ENCODE measurements at regions not wholly inside any gene's neighbourhood (a gene's known extent, or its start where the extent isn't known, plus 50 kb on each side); places are given as distances from the start of the nearest gene placed in this dataset.

DNA sequence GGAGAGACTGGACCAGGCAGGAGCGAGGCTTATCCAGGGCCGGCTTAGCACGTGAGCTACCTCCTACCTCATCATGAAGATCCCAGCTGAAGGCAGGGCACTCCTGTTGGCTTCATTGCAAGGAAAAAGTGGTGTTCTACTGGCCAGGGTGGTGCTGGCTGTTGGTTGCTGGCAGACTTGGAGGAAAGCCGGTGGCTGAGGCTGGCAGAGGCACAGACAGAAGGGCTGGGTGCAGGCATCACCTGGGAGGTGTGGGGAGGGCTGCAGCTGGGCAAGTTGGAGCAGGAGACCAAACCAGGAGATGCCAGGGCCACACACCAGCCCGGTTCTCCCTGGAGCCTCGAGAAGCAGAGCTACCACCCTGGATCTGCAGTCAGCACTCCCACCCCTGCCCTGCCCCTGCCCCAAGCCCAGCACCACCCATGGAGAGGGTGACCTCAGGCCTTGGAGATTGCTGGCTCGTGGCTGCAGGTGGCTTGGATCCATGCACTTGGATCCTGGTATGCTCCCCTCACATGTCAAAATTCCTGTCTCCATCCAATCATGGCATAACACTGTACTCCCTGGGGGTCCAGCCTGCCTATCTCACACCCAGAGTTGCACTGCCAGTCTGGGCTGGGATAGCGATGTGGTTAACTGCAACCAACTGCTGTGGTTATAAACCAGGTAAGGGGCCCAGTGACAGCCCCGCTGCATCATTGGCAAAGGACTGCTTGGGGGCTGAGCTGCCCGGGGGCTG, 49.7 kb downstream of the GLI2 start:
- ATAC-seq (no peak), DNase-seq (no peak)
- intact Hi-C loops (cut with micrococcal nuclease): no loop called here

DNA sequence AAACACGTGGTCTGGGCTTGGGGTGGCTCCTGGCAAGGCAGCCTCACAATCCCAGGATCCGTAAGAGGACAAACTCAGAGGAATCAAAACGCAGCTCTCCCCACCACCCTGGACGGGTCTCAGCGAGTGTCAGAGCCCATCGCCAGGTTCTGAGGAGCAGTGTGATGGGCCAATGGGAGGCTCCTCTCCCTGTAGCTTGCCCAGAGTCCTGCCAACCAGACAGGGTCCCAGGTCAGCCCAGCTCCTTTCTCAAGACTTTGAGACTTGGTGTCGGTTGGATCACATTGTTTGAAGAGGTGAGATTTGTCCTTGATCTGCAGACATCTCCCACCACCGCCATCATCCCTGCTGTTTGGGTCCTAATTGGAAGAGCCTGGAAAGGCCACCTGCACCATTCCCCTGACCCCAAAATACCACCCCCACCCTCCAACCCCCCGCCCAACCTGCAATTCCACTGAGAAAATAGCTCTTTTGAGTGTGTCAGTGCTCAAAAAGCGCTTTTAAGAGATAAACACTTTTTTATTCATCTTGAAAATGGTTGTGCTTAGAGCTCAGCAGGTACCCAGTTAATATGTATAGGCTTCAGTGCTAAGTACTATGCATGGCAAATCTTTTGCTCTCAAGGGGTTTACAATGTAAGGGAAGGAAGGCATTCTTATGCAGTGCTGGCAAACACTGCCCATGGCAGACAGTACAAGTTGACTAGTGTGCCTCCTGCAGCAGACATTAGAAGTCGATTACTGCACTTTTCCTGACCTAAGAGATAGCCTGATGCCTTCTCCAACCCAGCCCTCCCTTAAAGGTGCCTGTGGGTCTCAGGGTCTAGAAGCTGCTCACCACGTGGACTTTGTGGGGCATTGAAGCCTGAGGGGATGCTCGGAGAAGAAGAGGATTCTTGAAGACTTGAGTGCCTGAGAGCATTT, 50.6 kb downstream of the GLI2 start:
- DNase-seq (no peak), ATAC-seq (no peak)
- intact Hi-C loops (cut with micrococcal nuclease): no loop called here

- no peak for ATAC-seq
- intact Hi-C loops (cut with micrococcal nuclease): no loop called here
- DNase-seq: no peak
Observed at GRCh38 chr2:120787111-120787821, 51.6 kb downstream of the GLI2 start.

DNA sequence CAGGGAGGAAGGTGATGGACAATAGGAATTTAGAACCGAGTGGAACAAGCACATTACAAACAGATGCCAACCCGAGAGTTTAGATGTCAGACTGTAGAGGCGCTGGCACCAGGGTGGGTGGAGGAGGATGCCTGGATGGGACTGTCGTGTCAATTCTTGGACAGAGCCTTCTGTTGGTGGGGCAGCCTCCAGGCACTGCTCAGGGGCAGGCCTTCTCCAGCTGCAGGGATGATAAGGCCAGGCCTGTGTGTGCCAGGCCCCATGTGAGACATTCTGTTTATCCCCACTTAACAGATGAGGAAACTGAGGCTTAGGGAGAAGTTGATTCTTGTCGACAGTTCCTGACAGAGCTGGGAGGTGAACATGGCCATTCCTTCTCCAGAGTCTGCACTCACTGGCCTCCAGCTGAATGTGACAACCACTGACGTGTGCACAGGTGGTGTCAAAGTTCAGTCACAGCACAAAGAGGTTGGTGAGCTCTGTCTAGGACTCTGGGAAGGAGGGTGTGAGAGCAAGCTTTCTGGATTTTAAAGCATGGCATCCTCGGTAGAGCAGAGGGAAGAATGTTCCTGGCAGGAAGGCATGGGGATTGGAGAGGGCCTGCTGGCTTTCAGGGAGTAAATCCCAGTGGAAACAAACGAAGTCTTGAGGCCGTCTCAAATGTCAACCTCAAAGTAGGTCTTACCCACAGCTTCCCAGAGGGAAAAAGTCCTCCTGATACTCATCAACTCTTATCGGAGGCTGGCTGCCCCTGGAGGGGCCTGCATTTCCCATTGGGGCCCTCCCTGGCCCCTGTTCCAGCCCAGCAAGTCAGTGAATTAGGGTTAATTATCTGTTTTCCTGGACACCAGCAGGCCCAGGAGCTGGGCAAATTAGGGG, 52.4 kb downstream of the GLI2 start:
- no peak for DNase-seq
- intact Hi-C loops (cut with micrococcal nuclease): no loop called here
- no peak for ATAC-seq

DNA sequence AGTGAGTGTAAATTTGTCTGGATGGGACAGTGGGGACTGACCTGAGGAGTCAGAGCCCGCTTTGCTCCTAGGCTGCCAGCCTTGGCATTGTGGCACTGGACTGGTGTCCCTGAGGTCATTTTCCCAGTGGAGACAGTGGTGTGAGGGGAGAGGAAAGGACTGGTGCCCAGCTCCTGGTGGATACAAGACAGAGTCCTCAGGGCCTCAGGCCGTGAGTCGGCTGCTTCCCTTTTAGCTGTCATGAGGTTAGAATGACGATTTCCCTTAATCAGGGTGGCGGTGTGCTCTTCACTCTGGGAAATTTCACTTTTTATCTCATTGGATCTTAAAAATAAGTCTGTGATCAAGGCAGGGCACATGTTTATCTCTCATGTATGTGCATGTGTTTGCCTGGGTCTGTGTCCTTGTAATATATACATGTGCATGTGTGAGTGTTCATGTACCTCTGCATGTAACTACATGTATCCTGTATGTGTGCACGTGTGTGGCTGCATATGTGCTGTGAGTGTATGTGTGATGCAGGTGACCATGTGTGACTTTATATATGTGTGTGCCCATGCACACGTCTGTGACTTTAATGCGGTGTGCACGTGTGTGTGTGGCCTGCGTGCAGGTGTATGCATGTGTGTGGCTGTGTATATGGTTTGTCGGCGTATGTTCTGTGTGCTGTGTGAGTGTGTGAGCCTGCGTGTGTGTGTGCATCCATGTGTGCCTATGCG, 55.7 kb downstream of the GLI2 start:
- ATAC-seq: no peak
- no peak for DNase-seq
- intact Hi-C loops (cut with micrococcal nuclease): no loop called here

DNA sequence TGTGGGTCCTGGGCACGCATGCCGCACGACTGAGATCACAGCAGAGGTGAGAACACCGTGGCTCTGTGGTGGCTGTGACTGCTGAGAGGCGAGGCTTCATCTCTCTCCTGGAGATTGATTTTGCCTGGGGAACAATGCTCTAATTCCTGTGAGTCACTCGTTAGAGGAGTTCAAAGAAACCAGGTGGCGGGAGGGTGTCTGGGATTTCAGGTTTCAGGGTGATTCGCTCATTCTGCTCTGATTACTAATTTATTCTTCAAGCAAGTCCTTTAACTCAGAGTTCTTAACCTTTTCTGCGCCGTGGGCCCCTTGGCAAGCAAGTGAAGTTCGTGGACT, 56.3 kb downstream of the GLI2 start:
- intact Hi-C loops (cut with micrococcal nuclease): no loop called here
- no peak for DNase-seq
- no peak for ATAC-seq

DNA sequence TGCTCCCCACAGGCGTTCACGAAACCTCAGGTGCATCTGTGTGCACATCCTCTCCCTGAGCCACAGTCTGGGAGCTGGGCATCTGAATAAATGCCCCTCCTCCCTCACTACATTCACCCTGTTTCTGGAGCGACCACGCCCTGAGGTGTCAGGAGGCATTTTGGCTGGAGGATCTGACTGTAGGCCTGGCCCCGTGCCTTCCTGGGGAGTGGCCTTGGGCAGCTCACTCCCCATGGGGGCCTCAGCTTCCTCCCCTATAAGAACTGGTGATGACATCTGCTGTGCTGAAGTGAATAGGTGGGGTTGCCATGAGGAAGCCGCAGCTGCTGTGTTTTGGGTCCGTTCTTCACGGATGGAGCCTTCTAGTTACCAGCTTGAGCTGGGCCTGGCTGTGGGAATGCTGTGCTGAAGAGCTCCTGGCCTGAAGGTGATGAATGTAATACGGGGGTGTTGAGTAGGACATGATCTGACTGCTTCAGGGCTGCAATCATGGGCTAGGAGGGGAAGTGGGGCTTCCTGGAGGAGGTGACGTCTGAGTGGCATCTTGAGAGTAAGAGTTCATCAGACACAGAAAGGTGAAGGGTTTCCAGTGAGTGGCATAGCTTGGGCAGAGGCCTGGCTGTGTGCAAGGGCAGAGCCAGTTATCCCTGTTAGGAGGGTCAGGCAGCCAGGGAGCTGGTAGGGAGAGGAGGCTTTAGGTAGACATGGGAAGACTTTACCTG, 58.2 kb downstream of the GLI2 start:
- intact Hi-C loops (cut with micrococcal nuclease): no loop called here
- ATAC-seq (peak; percentile 33), DNase-seq (no peak)

DNA sequence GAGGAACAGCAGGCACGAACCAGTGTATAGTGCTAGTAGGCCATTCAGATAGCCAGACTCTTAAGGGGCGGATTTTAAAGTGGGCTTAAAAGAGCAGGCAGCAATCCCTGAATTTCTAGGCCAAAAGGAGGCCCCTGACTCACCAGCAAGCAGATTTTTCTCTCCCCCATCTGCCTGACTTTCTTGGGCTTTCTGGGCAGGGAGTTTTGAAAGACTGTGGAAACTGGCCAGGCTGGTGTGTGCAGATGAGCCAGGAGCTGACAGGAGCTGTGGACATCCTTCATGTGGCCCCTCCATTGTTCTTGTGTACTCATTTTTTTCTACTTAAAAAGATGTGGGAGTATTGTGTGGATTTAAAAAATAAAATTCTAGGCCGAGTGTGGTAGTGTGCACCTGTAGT, 59.0 kb downstream of the GLI2 start:
- intact Hi-C loops (cut with micrococcal nuclease): no loop called here
- no peak for DNase-seq
- no peak for ATAC-seq

DNA sequence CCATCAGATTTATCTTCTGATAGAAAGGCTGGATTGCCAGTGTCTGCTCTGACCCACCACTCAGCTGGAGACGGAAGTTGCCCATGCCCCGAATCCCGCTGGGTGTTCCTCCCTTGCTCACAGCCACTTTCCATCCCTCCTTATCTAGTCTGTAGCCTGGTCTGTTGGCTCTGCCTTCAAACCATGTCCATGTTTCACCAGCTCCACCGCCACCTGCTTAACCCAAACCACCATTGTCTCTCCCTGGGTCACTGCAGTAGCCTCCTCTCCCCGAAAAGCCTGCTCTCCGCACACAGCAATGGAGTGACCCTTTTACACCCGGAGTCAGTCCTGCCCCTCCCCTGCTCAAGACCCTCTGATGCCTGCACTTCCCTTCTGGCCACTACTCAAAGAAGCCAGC, 60.4 kb downstream of the GLI2 start:
- intact Hi-C loops (cut with micrococcal nuclease): no loop called here
- ATAC-seq (no peak), DNase-seq (no peak)

- ATAC-seq (no peak), DNase-seq (no peak)
- intact Hi-C loops (cut with micrococcal nuclease): no loop called here
Observed at GRCh38 chr2:120797421-120798221, 62.0 kb downstream of the GLI2 start.

DNA sequence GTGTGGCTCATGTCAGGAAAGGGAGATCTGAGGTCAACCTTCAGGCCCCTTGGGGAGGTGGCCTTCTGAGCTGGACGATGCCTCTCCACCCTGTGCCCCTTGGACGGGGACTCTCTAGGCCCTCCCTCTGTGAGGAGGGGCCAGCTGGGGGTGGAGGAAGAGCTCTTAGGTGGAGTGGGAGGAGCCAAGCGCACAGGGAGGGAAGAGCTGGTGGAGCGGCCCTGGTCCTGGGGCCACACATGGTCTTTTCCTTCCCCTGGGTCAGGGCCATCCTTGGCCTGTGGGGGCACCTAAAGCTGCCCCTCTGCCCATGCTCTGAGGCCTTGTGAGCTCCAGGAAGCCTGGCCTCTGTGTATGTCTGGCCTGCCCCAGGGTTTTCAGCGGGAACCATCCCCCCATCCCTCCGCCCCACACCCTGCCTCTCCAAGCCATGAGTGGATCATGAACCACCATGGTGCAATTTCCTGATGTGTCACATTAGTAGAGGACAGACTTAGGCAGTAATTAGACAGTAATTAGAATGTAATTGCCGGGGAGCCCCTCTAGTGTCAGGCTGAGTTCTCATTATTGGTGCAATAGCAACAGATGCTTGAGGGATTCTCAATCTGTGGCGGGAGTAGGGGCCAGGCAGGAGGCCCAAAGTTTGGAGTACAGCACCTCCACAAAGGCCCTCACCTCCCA, 63.0 kb downstream of the GLI2 start:
- no peak for ATAC-seq
- intact Hi-C loops (cut with micrococcal nuclease): no loop called here
- no peak for DNase-seq

- peak; percentile 41 for ATAC-seq
- intact Hi-C loops (cut with micrococcal nuclease): no loop called here
- DNase-seq: no peak
Observed at GRCh38 chr2:120802158-120802557, 66.5 kb downstream of the GLI2 start.

DNA sequence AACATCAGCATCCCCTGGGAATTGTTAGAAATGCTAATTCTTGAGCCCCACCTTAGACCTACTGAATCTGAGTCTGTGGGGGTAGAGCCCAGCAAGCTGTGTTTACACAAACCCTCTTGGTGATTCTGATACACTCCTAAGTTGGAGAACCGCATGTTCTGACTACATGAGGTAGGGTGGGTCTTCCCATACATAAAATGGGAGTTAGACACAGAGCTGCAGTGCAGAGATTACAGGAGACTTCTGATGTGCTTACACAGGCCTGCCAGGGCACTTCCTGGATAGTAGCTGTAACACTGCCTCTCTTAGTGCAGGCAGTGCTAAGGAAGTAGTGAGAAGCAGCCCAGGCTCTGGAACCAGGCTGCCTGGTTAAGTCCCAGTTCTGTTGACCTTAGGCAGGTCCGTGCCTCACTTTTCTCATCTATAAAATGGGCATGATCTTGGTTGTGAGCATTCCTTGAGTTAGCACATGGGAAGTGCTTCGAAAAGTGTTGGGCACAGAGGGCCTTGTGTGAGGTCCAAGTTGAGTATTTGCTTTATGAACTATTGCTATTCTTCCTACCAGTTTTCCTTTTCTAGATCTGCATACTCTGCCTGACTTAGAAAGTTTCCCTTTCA, 67.3 kb downstream of the GLI2 start:
- intact Hi-C loops (cut with micrococcal nuclease): no loop called here
- DNase-seq: no peak
- no peak for ATAC-seq

- no peak for DNase-seq
- intact Hi-C loops (cut with micrococcal nuclease): no loop called here
- ATAC-seq: no peak
Observed at GRCh38 chr2:120803764-120804335, 68.2 kb downstream of the GLI2 start.

DNA sequence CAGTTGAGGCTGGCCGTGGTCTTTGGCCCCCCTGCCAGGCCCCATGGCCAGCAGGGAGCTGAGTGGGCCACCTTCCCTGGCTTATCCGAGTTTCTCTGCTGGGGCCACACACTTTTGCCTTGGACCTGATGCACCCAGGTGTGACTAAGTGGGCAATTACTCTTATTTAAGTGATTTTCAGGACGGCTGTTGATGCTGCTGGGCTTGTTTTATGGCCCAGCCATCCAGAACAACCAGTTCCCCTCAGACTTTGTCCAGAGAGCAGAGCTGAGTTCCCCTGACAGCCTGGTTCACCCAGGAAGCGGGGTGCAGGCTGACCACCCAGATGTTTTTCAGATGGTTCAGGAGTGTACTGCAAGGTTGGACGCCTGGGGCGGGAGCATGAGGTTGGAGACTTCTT, 68.8 kb downstream of the GLI2 start:
- no peak for ATAC-seq
- no peak for DNase-seq
- intact Hi-C loops (cut with micrococcal nuclease): no loop called here

GRCh38 chr2:120805011-120805410, 69.3 kb downstream of the GLI2 start:
- ATAC-seq: no peak
- DNase-seq: no peak
- intact Hi-C loops (cut with micrococcal nuclease): no loop called here
